ENCODE measurements at regions not wholly inside any gene's neighbourhood (a gene's known extent, or its start where the extent isn't known, plus 50 kb on each side); places are given as distances from the start of the nearest gene placed in this dataset.

- CTCF ChIA-PET, result interaction anchor here (0.6 kb wide), 1 partner anchor 1563 kb away, joined by 3 read pairs; no protein-coding TSS in a partner anchor
- no peak for DNase-seq (ENCODE audit: unreplicated experiment)
- no peaks in the 10 kb centered on the region for H3K4me1 Mint-ChIP-seq (ENCODE audit: insufficient read depth, unreplicated experiment)
- H3K36me3 Mint-ChIP-seq (ENCODE audit: insufficient read depth, unreplicated experiment), result no peaks in the 10 kb centered on the region
- intact Hi-C loops (cut with micrococcal nuclease), result no loop called here
- no peak overlapping the region for H3K27ac Mint-ChIP-seq (ENCODE audit: low read depth, unreplicated experiment)
- TF ChIP-seq, protein P1, sequence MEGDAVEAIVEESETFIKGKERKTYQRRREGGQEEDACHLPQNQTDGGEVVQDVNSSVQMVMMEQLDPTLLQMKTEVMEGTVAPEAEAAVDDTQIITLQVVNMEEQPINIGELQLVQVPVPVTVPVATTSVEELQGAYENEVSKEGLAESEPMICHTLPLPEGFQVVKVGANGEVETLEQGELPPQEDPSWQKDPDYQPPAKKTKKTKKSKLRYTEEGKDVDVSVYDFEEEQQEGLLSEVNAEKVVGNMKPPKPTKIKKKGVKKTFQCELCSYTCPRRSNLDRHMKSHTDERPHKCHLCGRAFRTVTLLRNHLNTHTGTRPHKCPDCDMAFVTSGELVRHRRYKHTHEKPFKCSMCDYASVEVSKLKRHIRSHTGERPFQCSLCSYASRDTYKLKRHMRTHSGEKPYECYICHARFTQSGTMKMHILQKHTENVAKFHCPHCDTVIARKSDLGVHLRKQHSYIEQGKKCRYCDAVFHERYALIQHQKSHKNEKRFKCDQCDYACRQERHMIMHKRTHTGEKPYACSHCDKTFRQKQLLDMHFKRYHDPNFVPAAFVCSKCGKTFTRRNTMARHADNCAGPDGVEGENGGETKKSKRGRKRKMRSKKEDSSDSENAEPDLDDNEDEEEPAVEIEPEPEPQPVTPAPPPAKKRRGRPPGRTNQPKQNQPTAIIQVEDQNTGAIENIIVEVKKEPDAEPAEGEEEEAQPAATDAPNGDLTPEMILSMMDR (IDR thresholded peaks at IDR 0.05; ENCODE audit: unreplicated experiment), result no peak
- no peak overlapping the region for H3K4me3 Mint-ChIP-seq (ENCODE audit: unreplicated experiment)
- no peaks in the 10 kb centered on the region for H3K9me3 Mint-ChIP-seq (ENCODE audit: unreplicated experiment)
- no TSS peak for BruUV-seq (replicated peaks)
- H3K27me3 Mint-ChIP-seq (ENCODE audit: insufficient read depth, unreplicated experiment), result no peaks in the 10 kb centered on the region
- POLR2A ChIA-PET, result interaction anchor here (0.6 kb wide), 1 partner anchor 215 kb away, joined by 3 read pairs; no protein-coding TSS in a partner anchor
These were observed 1328.6 kb upstream of the SLC39A10 start for GRCh38 chr2:194328456-194328855.

- Mint-ChIP-seq H3K9me3 (ENCODE audit: unreplicated experiment) (no peaks in the 10 kb centered on the region), H3K27ac (ENCODE audit: low read depth, unreplicated experiment) (no peak overlapping the region), H3K4me3 (ENCODE audit: unreplicated experiment) (no peak overlapping the region), H3K27me3 (ENCODE audit: insufficient read depth, unreplicated experiment) (no peaks in the 10 kb centered on the region), H3K4me1 (ENCODE audit: insufficient read depth, unreplicated experiment) (no peaks in the 10 kb centered on the region), H3K36me3 (ENCODE audit: insufficient read depth, unreplicated experiment) (no peaks in the 10 kb centered on the region)
- ChIA-PET POLR2A (no interaction called here), CTCF (no interaction called here)
- DNase-seq (ENCODE audit: unreplicated experiment), result no peak
- intact Hi-C loops (cut with micrococcal nuclease), result no loop called here
- no TSS peak for BruUV-seq (replicated peaks)
- TF ChIP-seq, protein P1 (IDR thresholded peaks at IDR 0.05; ENCODE audit: unreplicated experiment), result no peak
These were observed 1329.7 kb upstream of the SLC39A10 start for GRCh38 chr2:194327196-194327888.

- Mint-ChIP-seq H3K4me1 (ENCODE audit: insufficient read depth, unreplicated experiment) (no peaks in the 10 kb centered on the region), H3K36me3 (ENCODE audit: insufficient read depth, unreplicated experiment) (no peaks in the 10 kb centered on the region), H3K4me3 (ENCODE audit: unreplicated experiment) (no peak overlapping the region), H3K27me3 (ENCODE audit: insufficient read depth, unreplicated experiment) (no peaks in the 10 kb centered on the region), H3K9me3 (ENCODE audit: unreplicated experiment) (no peaks in the 10 kb centered on the region), H3K27ac (ENCODE audit: low read depth, unreplicated experiment) (no peak overlapping the region)
- TF ChIP-seq, protein P1 (IDR thresholded peaks at IDR 0.05; ENCODE audit: unreplicated experiment), result no peak
- CTCF ChIA-PET, result no interaction called here
- intact Hi-C loops (cut with micrococcal nuclease), result no loop called here
- no peak for DNase-seq (ENCODE audit: unreplicated experiment)
- POLR2A ChIA-PET, result no interaction called here
- no TSS peak for BruUV-seq (replicated peaks)
These were observed 1333.3 kb upstream of the SLC39A10 start for GRCh38 chr2:194323740-194324139.

- intact Hi-C loops (cut with micrococcal nuclease), result no loop called here
- TF ChIP-seq, protein P1 (IDR thresholded peaks at IDR 0.05; ENCODE audit: unreplicated experiment), result no peak
- ChIA-PET CTCF (interaction anchor here (2.1 kb wide), 1 partner anchor 12 kb away, joined by 5 read pairs; no protein-coding TSS in a partner anchor), POLR2A (no interaction called here)
- DNase-seq (ENCODE audit: unreplicated experiment), result no peak
- no peak overlapping the region for H3K27ac Mint-ChIP-seq (ENCODE audit: low read depth, unreplicated experiment)
- H3K27me3 Mint-ChIP-seq (ENCODE audit: insufficient read depth, unreplicated experiment), result no peaks in the 10 kb centered on the region
- H3K9me3 Mint-ChIP-seq (ENCODE audit: unreplicated experiment), result no peaks in the 10 kb centered on the region
- no TSS peak for BruUV-seq (replicated peaks)
- H3K4me1 Mint-ChIP-seq (ENCODE audit: insufficient read depth, unreplicated experiment), result no peaks in the 10 kb centered on the region
- no peaks in the 10 kb centered on the region for H3K36me3 Mint-ChIP-seq (ENCODE audit: insufficient read depth, unreplicated experiment)
- no peak overlapping the region for H3K4me3 Mint-ChIP-seq (ENCODE audit: unreplicated experiment)
These were observed 1336.5 kb upstream of the SLC39A10 start for GRCh38 chr2:194320520-194320919.
